Transverse colon (tissue), 3 donors: ENCODE measurements at regions not wholly inside any gene's neighbourhood (a gene's known extent, or its start where the extent isn't known, plus 50 kb on each side); places are given as distances from the start of the nearest gene placed in this dataset.

Experiments used
- EP300 ChIP-seq: sonication (generic); formaldehyde crosslinking; IDR thresholded peaks from one replicate; pipeline ENCODE4 v1.6.1; 2017; ENCODE audit warnings: antibody characterized with exemption, low read depth
- TF ChIP-seq, protein P1 (sequence below), 5 experiments: fragments of 200-600 bp in 3 of 5; fragments of 450-650 bp in 2 of 5; sonication (generic) in 3 of 5; IDR thresholded peaks; 1 replicate in 2 of 5; 2 replicates in 3 of 5; pipeline ENCODE4 v1.5.1; 2016 to 2017; ENCODE audit warnings: antibody characterized with exemption in 5 of 5, inconsistent platforms in 3 of 5, mild to moderate bottlenecking in 2 of 5, moderate library complexity in 1 of 5

DNA sequence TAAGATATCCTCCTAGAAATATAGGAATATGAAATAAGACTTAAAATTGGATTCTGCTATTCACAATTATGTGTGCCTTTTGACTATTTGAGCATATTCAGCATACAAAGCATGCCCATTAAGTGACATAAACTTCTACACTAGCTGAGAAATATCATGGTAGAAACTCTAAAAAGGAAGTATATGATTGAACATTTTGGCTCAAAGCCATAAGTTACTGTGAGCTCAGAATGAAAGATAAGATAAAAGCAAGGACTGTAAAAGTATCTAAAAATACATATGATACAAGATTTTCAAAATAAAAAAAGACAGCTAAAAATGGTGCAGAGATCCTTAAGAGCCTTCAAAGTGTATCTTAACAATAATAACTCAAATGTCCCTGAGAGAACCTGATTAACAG lies 340.5 kb upstream of the SLC39A10 start:
- TF ChIP-seq, protein P1, sequence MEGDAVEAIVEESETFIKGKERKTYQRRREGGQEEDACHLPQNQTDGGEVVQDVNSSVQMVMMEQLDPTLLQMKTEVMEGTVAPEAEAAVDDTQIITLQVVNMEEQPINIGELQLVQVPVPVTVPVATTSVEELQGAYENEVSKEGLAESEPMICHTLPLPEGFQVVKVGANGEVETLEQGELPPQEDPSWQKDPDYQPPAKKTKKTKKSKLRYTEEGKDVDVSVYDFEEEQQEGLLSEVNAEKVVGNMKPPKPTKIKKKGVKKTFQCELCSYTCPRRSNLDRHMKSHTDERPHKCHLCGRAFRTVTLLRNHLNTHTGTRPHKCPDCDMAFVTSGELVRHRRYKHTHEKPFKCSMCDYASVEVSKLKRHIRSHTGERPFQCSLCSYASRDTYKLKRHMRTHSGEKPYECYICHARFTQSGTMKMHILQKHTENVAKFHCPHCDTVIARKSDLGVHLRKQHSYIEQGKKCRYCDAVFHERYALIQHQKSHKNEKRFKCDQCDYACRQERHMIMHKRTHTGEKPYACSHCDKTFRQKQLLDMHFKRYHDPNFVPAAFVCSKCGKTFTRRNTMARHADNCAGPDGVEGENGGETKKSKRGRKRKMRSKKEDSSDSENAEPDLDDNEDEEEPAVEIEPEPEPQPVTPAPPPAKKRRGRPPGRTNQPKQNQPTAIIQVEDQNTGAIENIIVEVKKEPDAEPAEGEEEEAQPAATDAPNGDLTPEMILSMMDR (IDR thresholded peaks at IDR 0.05) = no peak
- no peak for TF ChIP-seq EP300
